Posterior cingulate gyrus (tissue), 11 donors: ENCODE measurements at regions not wholly inside any gene's neighbourhood (a gene's known extent, or its start where the extent isn't known, plus 50 kb on each side); places are given as distances from the start of the nearest gene placed in this dataset.
"Not testable (repeated sequence)": the region's sequence is repeated elsewhere in the genome, so short reads cannot be mapped to it uniquely, and the experiment has no call there.

ENCODE experiments used
- DNase-seq, 10 donors: peaks; one replicate each; pipeline versions ENCODE4 v3.0.0 to v3.0.0-alpha.2; 2020 to 2021; ENCODE audit warnings: mixed read lengths in 3 of 10
- intact Hi-C: fragments of 100-400 bp; cut with DNase I; formaldehyde crosslinking; loops from one replicate; pipeline ENCODE4 v1.15.1; 2023

DNA sequence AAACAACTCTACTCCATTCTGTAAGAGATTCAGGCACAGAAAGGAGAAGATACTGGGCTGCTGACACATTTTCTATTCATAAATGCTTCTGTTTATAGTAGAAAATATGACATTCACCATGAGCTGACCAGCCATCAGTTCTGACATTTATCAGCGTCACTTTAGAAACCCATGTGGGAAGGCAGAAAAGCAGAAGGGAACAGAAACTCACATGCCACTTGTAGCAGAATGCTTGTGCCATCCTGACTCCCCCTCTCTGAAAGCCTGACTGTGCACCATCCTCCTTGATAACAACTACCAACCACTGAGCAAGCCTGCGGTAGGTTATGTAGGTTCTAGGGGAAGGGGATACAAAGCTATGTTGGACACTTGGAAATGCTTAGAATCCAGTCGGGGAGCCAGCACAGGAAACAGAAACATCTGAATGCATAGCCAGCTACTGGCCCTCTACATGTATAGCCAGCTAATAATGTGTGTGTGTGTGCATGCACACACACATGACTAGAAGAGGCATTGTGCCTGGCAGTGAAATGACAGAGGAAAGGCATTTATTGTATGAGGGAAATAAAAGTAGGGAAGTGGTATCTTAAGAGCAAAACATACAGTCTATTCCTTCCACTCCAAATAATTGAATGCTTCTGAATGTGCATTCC lies 104.3 kb downstream of the SPDYE17 start:
- DNase-seq, intact Hi-C loops: not testable (repeated sequence)

DNA sequence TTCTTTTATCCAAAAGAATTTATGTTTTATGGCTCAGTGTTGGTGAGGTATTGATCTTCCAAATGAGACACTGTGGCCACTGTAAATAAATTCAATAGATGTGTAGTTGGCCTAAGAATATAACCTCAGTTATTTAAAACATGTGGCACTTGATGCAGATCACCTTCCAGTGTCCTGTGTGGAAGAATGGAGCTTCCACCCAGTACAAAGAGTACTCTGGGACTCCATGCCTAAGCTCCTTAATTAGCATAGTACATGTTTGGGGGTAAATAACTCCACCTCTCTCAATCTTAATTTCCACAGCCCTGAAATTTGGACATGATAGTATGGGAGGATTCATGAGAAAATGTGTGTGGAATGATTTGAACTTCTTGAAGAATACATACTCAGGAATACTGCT lies 105.7 kb downstream of the SPDYE17 start:
- intact Hi-C loops, DNase-seq: not testable (repeated sequence)

DNA sequence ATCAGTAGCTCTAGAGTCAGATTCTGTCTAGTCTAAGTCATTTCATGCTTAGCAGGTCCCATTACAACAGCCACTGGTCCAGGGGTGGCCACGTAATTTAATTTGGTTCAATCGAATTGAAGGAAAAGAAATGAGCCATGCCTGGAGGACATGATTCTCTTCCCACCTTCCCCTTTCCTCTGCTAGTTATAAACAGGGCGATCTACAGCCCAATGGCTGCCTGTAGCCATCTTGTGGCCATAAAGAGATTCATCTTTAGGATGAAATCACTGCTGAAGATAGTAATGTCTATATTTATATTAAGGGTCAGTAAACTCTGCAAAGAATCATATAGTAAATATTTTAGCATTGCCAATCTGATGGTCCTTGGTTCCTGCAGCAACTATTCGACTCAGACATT lies 107.4 kb downstream of the SPDYE17 start:
- intact Hi-C loops: not testable (repeated sequence)
- DNase-seq: peak in 1 of 10 donors; percentile 22

DNA sequence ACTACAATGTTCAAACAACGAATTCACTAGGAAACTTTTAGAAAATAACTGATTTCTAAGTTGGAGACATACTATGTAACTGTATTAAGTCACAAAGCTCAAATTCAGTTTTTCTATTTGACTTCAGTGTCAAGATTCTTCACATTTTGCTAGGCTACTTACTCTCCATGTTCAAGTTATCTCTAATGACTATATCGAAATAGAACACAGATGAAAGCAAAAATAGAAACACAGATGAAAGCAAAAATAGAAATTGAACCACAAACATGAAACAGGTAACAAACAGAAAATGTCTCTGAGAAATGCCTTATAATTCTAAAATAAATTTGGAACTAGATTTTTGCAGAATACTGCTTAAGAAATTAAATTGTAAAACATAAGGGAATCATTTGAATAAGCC lies 113.5 kb downstream of the SPDYE17 start:
- DNase-seq, intact Hi-C loops: not testable (repeated sequence)

DNA sequence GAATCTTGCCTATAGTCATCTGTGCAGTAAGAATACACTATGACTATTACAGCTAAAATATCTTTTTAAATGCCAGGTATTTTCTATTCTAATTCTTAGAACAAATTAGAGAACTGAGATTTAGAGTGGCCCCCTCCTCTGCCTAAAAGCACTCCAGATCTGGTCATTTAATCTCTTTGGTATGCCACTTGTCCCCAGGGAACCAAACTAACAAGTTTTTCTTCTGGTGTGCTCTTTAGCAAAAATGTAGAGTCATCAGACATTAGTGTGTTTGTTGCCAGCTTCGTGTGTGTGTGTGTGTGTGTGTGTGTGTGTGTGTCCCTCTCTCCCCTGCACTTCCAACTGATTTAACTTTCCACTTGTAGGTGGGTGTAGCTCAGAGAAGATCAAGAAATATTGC lies 117.8 kb downstream of the SPDYE17 start:
- intact Hi-C loops, DNase-seq: not testable (repeated sequence)

DNA sequence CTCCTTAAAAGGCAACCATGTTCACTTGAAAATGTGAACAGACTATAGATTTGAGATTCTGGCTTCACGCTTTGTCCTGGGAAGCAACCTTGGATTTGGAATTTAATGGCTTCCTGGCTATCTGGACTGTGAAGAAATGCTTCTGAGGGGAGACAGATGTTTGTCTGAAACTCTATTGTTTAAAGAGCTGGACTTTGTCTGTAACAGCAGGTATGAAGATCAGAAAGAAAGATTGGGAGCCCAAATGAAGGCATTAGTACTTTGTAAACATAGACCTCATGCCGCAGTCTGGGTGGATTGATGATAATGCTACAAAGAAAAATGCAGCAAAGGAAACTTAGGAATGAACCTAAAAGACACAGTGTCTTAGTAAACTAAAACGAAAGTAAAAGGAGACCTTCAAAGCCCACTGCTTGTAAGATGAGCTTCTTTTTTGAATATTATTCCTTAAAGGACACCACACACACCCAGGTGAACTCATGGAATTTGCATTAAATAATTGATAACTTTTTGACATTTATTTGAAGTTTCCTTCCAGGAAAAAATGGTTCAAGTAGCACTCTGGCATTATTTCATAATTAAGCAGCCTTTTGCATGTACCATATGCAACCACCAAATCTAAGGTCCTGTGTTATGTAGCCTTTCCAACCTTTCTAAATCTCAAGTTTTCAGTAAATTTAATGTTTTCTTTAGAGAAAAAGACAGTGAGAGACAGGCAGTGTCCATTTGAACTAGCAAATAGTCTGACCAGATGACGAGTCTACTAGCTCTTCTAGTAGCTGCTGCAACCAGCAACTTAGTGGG lies 119.9 kb downstream of the SPDYE17 start:
- intact Hi-C loops, DNase-seq: not testable (repeated sequence)

DNA sequence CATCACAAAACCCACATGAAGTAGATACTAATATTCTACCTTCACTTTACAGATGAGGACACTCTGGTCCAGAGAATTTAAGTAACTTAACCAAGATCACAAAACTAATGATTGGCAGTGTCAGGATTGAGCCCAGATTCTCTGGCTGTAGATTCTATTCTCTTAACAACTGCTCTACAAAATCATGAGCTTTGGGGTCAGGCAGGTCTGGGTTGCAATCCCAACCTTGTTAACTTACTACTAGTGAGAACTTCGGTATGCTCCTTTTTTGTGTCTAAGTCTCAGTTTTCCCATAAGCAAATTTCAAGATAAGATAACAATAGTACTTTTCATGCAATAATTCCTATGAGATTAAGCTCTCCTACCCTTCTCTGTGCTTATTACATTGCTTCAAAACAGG lies 127.5 kb downstream of the SPDYE17 start:
- intact Hi-C loops, DNase-seq: not testable (repeated sequence)

DNA sequence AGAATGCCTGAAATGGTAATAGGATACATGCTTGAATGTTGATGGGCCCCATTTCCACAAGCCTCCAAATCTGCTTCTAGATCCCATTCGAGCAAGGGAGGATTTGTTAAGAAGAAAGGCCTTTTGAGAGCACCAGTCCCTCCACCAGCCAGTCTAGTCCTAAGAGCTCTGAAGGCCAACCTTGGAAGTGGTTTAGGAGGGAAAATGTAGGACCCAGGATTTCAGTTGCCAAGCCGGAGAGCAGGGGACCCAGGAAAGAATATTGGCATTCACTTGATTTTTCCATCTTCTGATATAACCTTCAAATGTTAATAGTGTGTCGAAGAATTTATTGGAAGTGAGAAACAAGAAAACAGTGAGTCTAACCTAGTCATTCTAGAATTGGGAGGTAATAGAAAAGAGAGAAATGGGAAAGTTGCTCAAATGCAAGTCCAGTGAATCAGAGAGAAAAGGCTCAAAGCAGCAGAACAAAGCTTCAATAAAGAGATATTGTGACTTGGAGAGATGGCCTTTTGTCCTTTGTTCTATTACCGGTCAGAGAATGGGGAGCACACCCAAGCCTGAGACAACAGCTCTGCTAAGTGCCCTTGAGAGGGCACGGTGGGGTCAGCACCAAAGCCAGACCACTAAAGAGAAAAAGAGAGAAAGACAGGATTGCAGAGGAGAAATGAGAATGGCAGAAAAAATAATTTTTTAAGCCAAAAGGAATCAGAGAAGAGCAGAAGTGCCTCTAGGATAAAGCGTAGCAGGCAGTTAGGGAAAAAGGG lies 130.0 kb downstream of the SPDYE17 start:
- intact Hi-C loops: not testable (repeated sequence)
- DNase-seq: peak in 3 of 10 donors; percentile 23 to 77 (median 34)

DNA sequence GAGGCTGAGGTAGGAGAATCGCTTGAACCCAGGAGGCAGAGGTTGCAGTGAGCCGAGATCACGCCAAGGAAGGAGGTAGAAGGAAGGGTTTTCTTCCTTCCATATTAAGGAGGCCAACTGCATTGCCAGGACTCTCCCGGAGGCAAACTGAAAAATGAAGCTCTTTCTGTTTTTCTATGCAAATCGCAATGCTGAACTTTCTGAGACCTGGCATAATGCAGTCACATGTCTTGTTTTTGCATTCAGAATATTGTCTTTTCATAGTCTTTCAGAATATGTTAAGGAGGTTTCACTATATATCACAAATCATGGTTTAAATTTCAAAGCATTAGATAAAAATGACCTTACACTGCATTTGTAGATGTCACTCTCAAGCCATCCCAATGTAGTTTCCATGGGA lies 133.4 kb downstream of the SPDYE17 start:
- intact Hi-C loops, DNase-seq: not testable (repeated sequence)

DNA sequence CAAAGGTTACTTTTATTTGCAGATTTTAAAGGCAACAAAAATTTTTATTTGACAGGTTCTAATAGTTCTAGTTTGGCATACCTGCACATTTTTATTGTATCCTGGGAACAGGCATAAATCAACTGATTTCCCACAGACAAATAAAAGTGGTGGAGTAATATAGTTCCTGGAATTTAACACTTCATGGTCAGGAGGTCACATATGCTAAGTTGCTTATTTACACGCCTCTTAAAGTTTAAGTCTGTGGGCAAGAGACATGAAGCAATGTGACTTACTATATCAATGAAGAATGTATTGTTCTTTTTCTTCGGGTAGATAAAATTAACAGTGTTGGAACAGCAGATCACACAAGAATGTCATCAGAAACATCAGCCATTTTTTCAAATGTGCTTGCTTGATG lies 135.2 kb downstream of the SPDYE17 start:
- DNase-seq, intact Hi-C loops: not testable (repeated sequence)

DNA sequence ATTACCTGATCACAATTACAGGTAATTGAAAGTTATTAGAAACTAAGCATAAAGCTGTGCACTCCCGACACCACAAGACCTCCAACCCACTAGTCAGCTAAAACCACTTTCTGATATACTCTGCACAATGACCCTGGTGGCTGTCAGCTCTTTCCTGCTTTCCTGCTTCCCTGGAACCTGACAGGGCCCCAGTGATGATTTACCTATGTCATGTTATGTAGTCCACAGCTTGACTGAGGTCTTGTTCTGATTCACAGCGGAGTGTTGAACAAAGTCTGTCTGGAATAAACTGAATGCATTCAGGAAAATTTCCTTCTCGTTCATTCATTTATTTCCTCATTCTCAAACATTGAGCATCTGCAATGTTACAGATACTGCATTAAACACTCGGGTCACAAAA lies 136.5 kb downstream of the SPDYE17 start:
- DNase-seq, intact Hi-C loops: not testable (repeated sequence)

DNA sequence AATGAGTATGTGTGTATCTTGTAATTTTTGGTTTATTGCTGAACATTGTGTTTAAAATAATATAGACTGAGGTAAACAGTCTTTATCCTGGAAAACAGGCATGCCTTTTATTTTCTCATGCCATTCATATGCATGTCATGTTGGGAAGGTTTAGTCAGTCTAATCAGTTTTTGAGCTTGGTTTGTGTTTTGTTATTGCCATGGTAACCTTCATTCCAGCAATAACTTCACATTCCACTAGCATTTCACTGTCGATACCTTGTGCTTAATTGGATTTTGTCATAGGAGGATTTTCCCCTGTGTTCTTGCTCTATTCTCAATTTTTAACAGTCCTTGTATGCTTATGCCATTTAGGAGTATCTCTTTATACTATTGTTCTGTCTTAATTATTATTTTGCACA lies 140.4 kb downstream of the SPDYE17 start:
- intact Hi-C loops, DNase-seq: not testable (repeated sequence)

DNA sequence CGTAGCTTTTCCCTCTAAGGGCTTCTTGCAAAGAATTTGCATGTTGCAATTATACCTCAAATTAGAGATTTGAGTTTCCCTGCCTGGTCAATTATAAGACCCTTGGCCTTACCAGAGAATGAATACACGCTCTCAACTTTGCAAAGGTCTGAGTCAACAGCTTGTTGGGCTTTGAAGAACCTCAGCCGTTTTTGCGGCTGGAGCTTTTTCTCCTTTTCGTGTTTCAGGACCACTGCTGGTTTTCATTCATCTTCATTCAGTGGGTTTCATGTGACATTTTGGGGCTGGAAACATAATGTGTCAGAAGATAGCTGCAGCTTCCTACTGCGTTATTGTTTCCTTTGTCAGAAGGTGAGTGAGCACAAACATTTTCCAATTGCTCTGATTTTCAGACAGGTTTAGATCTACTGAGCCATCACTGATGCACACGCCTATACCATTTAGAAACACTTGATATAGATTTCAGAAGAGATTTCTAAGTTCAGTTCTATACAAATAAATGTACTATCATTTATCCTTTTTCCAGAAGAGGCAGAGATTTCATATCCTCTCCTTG lies 152.3 kb downstream of the SPDYE17 start:
- intact Hi-C loops, DNase-seq: not testable (repeated sequence)

DNA sequence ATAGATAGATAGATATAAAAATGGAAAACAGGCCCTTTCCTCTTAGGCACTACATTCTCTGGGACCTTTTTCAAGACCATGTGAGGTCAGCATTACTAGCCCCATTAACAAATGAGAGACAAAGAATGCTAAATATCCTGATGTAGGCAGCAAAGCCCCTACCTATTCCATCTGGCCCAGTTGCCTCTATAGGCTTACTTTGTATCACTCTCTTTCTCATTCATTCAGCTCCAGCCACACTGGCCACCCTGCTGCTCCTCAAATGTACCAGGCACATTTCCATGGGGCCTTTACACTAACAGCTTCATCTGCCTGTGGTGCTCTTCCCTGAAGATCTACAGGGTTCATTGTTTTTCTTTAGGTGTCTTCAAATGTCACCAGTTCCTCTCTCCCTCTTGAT lies 156.4 kb downstream of the SPDYE17 start:
- intact Hi-C loops, DNase-seq: not testable (repeated sequence)

DNA sequence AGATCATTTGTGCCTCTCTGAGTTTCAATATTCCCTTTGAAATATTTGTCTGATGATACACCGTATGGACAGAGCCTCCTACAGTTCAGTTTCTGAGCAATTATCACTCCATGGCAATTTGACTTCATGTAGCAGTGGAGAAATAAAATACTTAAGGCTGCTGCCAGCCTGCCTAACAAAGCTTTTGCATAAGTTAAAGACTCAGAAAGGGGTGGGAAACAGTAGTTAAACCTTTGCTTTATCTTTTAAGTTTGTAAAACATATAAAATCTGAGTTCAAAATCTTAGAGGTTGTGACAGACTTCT lies 161.7 kb downstream of the SPDYE17 start:
- not testable (repeated sequence) for DNase-seq

DNA sequence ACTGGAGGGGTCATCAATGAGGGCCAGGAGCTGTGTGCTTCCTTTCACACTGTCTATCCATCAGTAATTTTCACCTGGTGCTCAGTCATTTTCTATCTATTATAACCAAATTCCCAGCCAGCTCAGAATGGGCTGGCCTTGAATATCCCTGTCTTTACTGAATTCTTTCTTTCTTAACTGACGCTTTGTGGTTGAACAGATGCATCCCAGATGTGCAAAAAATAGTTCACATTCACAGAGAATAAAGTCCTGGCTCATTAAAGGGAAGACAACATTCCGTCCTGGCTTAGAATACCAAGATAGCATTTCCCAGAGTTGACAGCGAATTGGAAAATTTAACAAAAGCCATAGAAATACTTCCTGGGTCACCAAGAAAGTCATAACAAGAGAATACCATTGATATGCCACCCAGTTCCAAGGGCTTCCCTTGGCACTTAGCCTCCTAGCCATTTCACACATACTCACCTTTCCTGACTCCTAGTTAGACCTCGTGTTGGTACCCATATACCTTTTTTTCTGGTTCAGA lies 164.7 kb downstream of the SPDYE17 start:
- intact Hi-C loops, DNase-seq: not testable (repeated sequence)

More for the DNA sequence above, 161.7 kb downstream of the SPDYE17 start:
- intact Hi-C loops: not testable (repeated sequence)

DNA sequence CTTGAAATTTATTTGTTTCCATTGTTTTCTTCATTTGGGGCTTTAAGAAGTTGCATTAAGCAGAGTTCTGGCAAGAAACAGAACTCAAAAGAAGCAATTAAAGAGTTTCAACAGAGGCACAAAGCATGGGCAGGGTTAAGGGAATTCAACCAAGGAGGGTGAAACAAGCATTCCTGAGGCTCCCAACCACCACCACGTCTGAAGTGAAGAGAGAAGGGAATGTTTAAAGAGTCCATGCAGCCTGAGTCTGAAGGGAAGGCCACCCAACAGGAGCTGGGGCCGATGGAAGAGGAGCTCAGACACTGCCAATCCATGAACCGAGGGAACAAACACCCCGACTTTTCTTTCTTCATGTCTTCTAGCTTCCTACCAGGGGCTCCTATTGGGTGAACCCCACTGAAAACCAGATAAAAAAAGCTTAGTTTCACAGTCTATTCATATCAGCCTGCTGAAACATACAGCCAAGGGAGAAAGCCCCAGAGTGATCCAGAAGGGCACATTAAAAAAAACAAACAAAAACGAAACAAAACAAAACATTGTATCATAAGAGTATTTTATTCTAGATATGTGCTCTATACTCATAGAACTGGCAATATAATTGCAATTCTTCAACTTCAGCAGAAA lies 168.9 kb downstream of the SPDYE17 start:
- intact Hi-C loops, DNase-seq: not testable (repeated sequence)

DNA sequence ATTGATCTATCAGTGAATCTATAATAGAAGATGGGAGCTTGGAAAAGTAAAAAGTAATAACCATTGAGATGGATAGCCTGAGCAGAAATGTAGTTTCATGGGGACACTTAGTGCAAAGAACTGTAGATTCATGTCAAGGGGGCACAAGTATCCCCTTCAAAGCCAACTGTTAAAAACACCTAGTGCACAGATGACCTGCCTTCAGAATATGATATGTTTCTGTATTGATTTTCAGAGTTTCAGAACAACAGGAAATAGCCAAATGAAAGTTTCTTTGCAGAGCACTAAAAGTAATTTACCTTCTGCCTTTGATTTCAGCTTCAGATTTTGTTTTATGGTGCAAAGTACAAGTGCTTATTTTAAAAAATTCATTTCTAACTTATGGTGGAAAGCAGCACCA lies 169.9 kb downstream of the SPDYE17 start:
- DNase-seq, intact Hi-C loops: not testable (repeated sequence)

DNA sequence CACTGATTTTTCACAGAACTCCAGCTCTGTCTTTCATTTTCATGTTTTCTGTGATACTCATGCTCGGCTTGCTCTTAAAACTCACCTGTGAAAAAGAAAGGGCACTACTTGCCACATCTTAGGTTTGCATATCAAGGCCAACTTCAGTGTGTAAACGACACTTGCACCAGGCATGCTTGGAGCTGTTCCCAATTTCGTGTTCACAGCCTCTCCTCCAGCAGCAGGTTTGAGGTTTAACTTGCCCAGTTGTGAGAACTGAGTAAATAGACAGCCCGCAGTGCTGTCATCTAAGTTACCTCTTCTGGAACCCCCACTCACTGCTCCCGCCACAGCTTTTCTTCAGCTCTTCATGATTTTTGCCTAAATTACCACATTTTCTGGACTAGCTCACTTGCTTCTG lies 172.2 kb downstream of the SPDYE17 start:
- intact Hi-C loops: not testable (repeated sequence)

DNA sequence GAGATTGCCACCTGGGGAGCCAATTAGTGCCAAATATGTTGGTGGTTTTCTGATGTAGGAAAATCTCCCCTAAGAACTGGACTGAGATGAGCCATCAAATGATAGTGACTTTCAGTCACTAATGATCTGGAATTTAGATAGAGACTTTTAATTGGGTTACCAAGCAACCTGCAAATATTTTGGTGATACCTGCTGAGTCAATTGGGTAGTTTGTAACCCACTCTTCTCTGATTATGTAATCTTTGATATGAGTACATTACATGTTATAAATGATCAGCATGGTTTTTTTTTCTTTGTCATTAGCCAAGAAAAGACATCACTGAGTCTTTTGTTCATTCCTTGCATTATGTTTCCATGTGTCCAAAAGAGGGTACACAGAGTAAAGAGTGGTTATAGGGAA lies 177.5 kb downstream of the SPDYE17 start:
- intact Hi-C loops, DNase-seq: not testable (repeated sequence)

More for the DNA sequence above, 172.2 kb downstream of the SPDYE17 start:
- not testable (repeated sequence) for DNase-seq
